Small intestine (tissue), 7 donors: ENCODE measurements at regions not wholly inside any gene's neighbourhood (a gene's known extent, or its start where the extent isn't known, plus 50 kb on each side); places are given as distances from the start of the nearest gene placed in this dataset.
"Not testable (repeated sequence)": the region's sequence is repeated elsewhere in the genome, so short reads cannot be mapped to it uniquely, and the experiment has no call there.

Source experiments
- DNase-seq, 2 donors: peaks; one replicate each; pipeline versions ENCODE4 v3.0.0 to v3.0.0-alpha.2; 2013
- FAIRE-seq: peaks from 2 replicates; lab custom pipeline; 2012; peaks lifted over from hg19 to GRCh38; lab: Jason Lieb, UNC
- H3K27ac ChIP-seq, 3 donors: one replicate each; pipeline ENCODE4 v1.5.1; 2013; ENCODE audit warnings: low read length in 2 of 3, mild to moderate bottlenecking in 2 of 3, control low read depth in 1 of 3, inconsistent platforms in 1 of 3, low read depth in 1 of 3, moderate library complexity in 1 of 3
- H3K27me3 ChIP-seq, 3 donors: one replicate each; pipeline ENCODE4 v1.6.1; 2013; ENCODE audit warnings: low read length in 3 of 3, inconsistent platforms in 1 of 3; ENCODE audit not compliant: control insufficient read depth in 3 of 3, insufficient read depth in 3 of 3
- H3K36me3 ChIP-seq, 3 donors: one replicate each; pipeline ENCODE4 v1.6.1; 2013; ENCODE audit warnings: low read length in 3 of 3, inconsistent platforms in 1 of 3, low read depth in 1 of 3, mild to moderate bottlenecking in 1 of 3, moderate library complexity in 1 of 3; ENCODE audit not compliant: control insufficient read depth in 3 of 3, insufficient read depth in 2 of 3
- H3K4me1 ChIP-seq, 3 donors: one replicate each; pipeline ENCODE4 v1.6.1; 2013; ENCODE audit warnings: low read length in 2 of 3, inconsistent platforms in 1 of 3, low read depth in 1 of 3, mild to moderate bottlenecking in 1 of 3, moderate library complexity in 1 of 3; ENCODE audit not compliant: control insufficient read depth in 3 of 3, insufficient read depth in 2 of 3
- H3K4me3 ChIP-seq, 3 donors: one replicate each; pipeline ENCODE4 v1.5.1; 2013; ENCODE audit warnings: low read length in 3 of 3, control low read depth in 1 of 3, inconsistent platforms in 1 of 3, low read depth in 1 of 3, mild to moderate bottlenecking in 1 of 3, moderate library complexity in 1 of 3
- H3K9me3 ChIP-seq, 2 donors: one replicate each; pipeline ENCODE4 v1.6.1; 2013; ENCODE audit warnings: low read depth in 1 of 2, low read length in 1 of 2; ENCODE audit not compliant: control insufficient read depth in 2 of 2, insufficient read depth in 1 of 2
- WGBS, 3 donors: extraction: QIAGEN DNeasy Blood & Tissue Kit; methylation state at CpG; one replicate each; pipeline ENCODE4 v1.1.7; 2013; 5-methylcytosine and 5-hydroxymethylcytosine counted together
- donor health status: healthy with polysubstance abuse.
- donor health status: control.
- donor health status: control.
- donor health status: Bipolar disorder and iron deficiency.
- donor health status: healthy.

DNA sequence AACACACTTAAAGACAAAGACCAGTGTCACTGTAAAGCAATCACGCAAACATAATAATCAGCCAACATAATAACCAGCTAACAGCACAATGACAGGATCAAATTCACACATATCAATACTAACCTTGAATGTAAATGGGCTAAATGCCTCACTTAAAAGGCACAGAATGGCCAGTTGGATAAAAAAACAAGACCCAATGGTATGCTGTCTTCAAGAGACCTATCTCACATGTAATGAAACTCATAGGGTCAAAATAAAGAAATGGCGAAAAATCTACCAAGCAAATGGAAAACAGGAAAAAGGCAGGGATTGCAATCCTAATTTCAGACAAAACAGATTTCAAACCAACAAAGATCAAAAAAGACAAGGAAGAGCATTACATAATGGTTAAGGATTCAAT is 78.2 kb upstream of the RAB12 start:
- FAIRE-seq, DNase-seq, H3K9me3 ChIP-seq, H3K4me1 ChIP-seq, H3K4me3 ChIP-seq, H3K27ac ChIP-seq, H3K36me3 ChIP-seq, H3K27me3 ChIP-seq: not testable (repeated sequence)
- 79 to 98% (median 87%) methylated on average over 2 of the region's 2 CpGs for WGBS, 3 donors

DNA sequence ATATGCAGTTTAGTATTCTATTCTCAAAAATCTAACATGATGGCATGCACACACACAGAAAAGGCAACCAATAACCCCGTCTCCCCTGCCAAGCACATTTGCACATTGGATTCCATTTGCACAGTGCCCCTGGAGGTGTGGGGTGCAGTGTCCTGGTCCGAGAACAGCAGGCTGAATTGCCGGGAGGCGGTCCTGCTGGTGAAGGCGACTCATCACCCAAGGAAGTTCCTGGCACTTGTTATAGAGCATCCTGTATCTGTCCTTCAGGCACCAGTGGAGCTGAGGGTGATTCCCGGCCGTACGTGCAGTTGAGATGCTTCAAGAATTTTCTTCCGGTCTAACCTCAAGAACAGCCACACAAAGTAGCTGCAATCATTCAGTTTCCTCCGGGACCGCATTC is 73.0 kb upstream of the RAB12 start:
- Histone ChIP-seq H3K4me3 (no peak overlapping the region), H3K4me1 (no peaks in the 10 kb centered on the region), H3K27me3 (no peaks in the 10 kb centered on the region), H3K9me3 (no peaks in the 10 kb centered on the region), H3K27ac (no peak overlapping the region), H3K36me3 (no peaks in the 10 kb centered on the region)
- WGBS, 3 donors, result 66 to 76% (median 71%) methylated on average over 11 of the region's 11 CpGs
- no peak for DNase-seq
- FAIRE-seq, result no peak

DNA sequence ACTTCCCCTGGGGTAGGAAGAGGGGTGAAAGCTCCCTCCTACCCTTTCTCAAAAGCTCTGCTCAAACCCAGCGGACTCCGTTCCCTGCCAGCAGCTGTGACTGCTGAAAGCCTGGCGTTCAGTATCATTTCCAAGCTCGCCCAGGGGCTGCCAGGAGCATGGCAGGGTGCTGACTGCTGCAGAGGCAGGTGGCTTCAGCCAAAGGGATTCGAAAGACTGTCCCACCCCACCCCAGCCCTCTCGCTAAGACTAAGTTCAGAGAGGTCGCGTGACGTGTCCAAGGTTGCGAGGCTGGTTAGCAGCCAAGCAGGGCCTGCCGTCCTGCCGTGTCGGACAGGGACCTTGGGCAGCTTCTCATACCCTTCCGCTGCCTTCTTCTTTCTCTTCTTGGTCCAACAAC is 72.3 kb upstream of the RAB12 start:
- WGBS, 3 donors, result 81 to 89% (median 84%) methylated on average over 14 of the region's 14 CpGs
- Histone ChIP-seq H3K4me3 (no peak overlapping the region), H3K4me1 (no peaks in the 10 kb centered on the region), H3K27me3 (no peaks in the 10 kb centered on the region), H3K36me3 (no peaks in the 10 kb centered on the region), H3K9me3 (no peaks in the 10 kb centered on the region), H3K27ac (no peak overlapping the region)
- DNase-seq (no peak), FAIRE-seq (no peak)

DNA sequence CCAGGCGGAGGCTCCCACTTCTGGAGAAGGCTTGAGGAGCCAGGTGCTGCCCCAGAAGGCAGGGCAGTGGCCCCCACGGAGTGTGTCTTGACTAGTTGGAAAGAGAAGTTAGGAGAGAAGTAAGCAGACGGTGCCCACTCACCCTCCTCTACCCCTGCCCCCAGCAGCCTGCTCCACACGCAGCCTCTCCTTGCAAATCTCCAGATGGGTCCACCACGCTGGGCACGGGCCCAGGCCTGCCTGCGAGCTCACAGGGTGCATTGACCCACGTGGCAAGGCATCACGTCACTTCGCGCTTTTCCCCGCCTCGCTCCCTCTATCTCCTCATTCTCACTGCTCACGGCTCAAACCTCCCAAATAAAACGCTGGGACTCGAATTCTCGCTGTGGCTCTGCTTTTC is 71.8 kb upstream of the RAB12 start:
- DNase-seq (no peak), FAIRE-seq (no peak)
- Histone ChIP-seq H3K4me3 (no peak overlapping the region), H3K4me1 (no peaks in the 10 kb centered on the region), H3K9me3 (no peaks in the 10 kb centered on the region), H3K27me3 (no peaks in the 10 kb centered on the region), H3K27ac (no peak overlapping the region), H3K36me3 (no peaks in the 10 kb centered on the region)
- WGBS, 3 donors, result 80 to 87% (median 85%) methylated on average over 15 to 17 of the region's 17 CpGs

DNA sequence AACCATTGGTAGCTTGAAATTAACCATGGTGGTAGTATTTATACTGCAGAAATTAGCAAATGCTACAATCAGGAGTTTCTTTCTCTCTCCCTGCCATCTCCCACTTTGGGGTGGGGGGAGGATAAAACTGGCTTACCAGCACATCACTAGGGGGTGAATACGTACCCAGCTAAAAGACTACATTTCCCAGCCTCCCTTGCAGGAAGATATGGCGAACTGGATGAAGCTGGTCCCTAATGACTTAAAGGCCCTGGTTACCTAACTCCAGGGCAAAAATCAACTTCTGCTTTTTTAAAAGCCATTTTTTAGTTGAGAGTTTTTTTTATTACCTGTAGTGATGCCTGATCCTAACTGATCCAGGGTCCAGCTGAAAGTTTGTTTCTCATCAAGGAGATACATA is 70.3 kb upstream of the RAB12 start:
- Histone ChIP-seq H3K27ac (no peak overlapping the region), H3K4me3 (no peak overlapping the region), H3K27me3 (no peaks in the 10 kb centered on the region), H3K4me1 (no peaks in the 10 kb centered on the region), H3K36me3 (no peaks in the 10 kb centered on the region), H3K9me3 (no peaks in the 10 kb centered on the region)
- WGBS, 3 donors, result 64 to 84% (median 72%) methylated on average over 2 of the region's 2 CpGs
- FAIRE-seq, result no peak
- DNase-seq, result no peak

DNA sequence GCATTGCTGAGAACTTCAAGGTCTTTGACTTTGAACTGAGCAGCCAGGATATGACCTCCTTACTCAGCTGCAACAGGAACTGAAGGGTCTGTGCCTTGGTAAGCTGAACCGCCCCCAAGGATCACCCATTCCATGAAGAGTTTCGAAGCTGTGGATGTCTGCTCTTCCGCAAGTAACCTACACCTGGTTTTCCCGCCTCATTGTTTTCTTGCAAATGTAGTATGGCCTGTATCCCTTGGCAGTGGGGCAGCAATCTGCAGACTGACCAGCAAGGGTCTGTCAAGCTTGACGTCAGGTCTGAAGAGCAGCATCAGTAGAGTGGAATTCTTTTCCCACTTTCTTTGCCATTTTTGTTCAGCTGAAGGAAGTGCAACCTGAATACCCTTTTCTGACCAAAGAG is 62.6 kb upstream of the RAB12 start:
- no peaks in the 10 kb centered on the region for H3K27me3 ChIP-seq
- H3K36me3 ChIP-seq, result no peaks in the 10 kb centered on the region
- no peaks in the 10 kb centered on the region for H3K4me1 ChIP-seq
- no peak overlapping the region for H3K4me3 ChIP-seq
- DNase-seq (no peak), FAIRE-seq (no peak)
- H3K9me3 ChIP-seq, result no peaks in the 10 kb centered on the region
- WGBS, 3 donors, result 88 to 93% (median 92%) methylated on average over 5 of the region's 5 CpGs
- H3K27ac ChIP-seq, result no peak overlapping the region

DNA sequence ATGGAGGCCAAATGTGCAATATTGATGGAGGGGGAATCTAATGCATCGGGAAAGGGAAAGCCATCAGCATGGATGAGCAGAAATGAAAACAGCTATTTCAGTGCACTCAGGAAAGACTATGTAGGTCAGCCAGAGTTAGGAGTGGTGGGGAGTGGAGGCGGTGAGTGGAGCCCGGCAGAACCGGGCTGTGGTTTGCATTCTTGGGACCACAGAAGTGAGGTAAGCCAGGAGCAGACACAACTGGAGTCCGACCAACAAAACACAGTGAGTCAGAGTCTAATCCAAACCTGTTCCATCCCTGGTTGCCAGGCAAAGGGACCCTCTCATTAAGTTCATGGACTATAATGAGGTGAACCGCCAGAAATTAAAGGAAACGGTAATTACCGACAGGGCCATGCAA is 61.1 kb upstream of the RAB12 start:
- Histone ChIP-seq H3K36me3 (no peaks in the 10 kb centered on the region), H3K4me1 (no peaks in the 10 kb centered on the region), H3K9me3 (no peaks in the 10 kb centered on the region), H3K27ac (no peak overlapping the region), H3K4me3 (no peak overlapping the region), H3K27me3 (no peaks in the 10 kb centered on the region)
- DNase-seq (no peak), FAIRE-seq (no peak)
- 87 to 90% (median 89%) methylated on average over 8 of the region's 8 CpGs for WGBS, 3 donors

DNA sequence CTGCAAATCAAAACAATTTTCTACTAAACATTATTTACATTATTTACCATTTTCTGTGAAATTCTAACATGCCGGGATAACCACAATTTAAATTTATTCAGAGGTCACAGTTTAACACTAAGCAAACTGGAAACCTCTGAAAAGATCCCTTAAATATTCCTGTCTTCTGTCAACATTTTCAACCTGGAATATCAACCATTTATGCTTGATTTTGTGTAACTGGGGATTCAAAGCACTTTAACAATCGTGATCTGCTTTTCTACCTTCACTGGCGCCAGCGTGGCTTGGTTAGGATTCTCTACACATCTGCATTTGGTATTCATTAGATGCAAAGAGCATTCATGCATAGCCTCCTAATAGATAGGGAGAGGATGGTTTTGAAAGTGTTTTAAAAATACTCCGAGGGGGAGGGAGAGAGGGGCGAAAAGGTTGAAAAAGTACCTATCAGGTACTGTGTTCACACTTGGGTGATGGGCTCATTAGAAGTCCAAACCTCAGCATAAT is 59.9 kb upstream of the RAB12 start:
- Histone ChIP-seq H3K36me3 (no peaks in the 10 kb centered on the region), H3K27ac (no peak overlapping the region), H3K27me3 (no peaks in the 10 kb centered on the region), H3K9me3 (no peaks in the 10 kb centered on the region), H3K4me1 (no peaks in the 10 kb centered on the region), H3K4me3 (no peak overlapping the region)
- 79 to 86% (median 83%) methylated on average over 6 of the region's 6 CpGs for WGBS, 3 donors
- FAIRE-seq (no peak), DNase-seq (no peak)

DNA sequence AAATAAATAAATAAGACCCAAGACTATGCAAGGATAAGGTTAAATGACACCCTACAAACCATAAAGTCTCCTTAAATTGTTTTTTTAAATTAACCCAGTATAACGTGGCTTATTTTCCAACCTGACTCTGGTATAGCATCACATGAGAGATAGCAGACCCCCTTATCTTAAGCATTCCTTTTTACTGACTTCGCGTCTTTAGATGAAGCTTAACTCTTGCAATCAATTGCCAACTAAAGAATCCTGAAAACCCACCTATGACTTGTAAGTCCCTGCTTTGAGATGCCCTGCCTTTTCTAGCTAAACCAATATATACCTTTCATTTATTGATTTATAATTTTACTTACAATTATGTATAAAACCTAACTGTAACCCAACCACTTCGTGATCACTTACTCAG is 57.1 kb upstream of the RAB12 start:
- DNase-seq, result no peak
- H3K4me1 ChIP-seq, result no peaks in the 10 kb centered on the region
- H3K4me3 ChIP-seq, result no peak overlapping the region
- WGBS, 3 donors, result 60 to 70% (median 64%) methylated on average over 4 of the region's 4 CpGs
- no peaks in the 10 kb centered on the region for H3K27me3 ChIP-seq
- no peaks in the 10 kb centered on the region for H3K36me3 ChIP-seq
- no peaks in the 10 kb centered on the region for H3K9me3 ChIP-seq
- FAIRE-seq, result no peak
- no peak overlapping the region for H3K27ac ChIP-seq
